Myocyte (in vitro differentiated cells): ENCODE measurements at regions not wholly inside any gene's neighbourhood (a gene's known extent, or its start where the extent isn't known, plus 50 kb on each side); places are given as distances from the start of the nearest gene placed in this dataset.
"Not testable (repeated sequence)": the region's sequence is repeated elsewhere in the genome, so short reads cannot be mapped to it uniquely, and the experiment has no call there.

Experiments used
- DNase-seq: peaks from one replicate; pipeline ENCODE4 v3.0.0-alpha.2; 2012; ENCODE audit warnings: low read depth

DNA sequence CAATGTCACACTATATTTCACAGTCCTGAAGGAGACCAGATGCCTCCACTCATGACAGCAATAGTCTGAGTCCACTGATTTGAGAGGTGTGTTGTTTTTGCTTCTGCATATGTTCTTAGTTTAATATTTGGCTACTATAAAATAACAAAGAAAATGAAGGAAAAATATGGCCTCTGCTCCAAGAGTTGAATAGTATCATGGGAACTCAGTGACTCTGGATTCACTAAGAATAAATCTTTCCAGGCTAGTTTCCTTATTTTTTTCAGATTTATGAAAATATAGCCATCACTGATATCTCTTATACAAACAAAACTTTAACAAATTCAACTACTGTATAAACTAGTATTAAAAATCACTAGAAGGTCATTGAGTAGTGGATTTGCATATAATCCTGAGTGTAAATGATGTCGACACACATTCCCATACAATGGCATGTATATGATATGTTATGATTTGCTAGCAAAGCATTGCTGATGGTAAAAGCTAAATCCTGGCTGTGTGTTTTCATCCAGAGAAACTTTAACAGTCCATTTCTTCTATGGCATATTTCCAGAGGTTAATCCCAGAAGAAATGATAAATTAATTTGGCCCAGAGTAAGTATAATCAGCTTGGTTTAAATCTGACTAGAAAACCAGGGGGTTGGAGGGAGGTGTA is 66.0 kb upstream of the VIPR2 start:
- no peak for DNase-seq

DNA sequence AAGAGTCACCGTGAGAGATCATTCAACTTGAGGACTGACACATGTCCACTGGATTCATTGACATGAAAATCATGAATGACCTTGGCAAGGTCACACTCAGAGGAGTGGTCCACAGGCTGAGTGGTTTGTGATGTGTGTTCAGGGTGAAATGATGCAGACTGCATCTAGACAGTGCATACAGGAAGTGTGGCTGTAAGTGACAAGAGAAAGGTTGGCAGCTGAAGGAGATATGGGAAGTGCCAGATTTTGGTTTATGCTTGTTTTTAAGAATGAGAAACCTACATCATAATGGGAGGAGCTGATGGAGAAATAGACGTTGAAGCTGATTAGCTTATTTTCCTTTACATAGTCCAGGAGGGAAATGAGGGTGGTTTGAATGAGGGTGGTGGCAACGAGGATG is 64.8 kb upstream of the VIPR2 start:
- no peak for DNase-seq

DNA sequence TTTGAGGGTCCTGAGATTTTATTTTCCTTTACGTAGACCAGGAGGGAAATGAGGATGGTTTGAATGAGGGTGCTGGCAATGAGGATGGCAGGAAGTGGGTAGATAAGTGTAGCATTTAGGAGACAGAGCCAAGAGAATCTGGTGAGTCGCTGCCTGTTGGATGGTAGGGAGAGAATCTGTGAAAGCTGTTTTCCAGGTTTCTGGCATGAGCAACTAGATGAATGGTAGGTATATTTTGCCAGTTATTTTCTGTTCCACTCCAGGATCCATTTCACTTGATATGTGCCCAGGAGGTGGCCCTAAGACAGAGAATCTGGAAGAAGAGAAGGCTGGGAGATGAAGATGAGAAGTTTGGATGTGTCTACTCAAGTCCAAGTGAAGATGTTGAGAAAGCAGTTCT is 63.3 kb upstream of the VIPR2 start:
- DNase-seq: no peak

DNA sequence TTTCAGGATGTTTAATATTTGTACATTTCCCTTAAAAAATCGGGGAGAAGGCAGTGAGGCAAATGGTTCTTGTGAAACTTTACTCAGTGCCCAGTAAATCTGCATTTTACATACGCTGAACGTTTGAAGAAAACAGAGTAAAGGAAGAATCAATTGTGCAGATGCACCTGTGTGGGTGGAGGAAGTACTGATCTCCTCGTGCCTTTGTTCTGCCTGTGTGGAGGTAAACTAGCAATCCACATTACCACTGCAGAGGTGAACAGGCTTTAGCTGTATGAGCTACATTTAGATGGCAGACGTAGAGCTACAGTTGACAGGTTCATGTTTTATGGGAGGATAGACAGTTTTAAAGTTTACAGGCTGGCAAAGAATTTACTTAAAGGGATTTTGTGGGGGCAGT is 62.7 kb upstream of the VIPR2 start:
- DNase-seq: no peak

DNA sequence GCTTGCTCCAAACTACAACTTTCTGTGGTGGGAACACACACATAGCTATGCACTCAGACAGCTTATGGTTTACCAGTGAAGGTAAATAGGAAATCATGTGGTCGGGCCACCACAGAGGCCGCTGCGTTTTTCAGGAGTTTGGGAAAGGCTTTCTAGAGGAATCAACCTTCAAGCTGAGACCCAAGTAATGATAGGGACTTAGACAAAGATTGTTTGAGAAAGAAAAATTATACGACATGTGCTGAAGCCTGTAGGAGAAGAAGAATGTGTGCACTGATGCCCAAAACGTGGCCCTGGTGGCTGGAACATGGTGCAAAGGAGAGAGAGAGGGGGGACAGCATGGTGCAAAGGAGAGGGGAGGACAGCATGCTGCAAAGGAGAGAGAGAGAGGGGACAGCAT is 61.2 kb upstream of the VIPR2 start:
- no peak for DNase-seq

DNA sequence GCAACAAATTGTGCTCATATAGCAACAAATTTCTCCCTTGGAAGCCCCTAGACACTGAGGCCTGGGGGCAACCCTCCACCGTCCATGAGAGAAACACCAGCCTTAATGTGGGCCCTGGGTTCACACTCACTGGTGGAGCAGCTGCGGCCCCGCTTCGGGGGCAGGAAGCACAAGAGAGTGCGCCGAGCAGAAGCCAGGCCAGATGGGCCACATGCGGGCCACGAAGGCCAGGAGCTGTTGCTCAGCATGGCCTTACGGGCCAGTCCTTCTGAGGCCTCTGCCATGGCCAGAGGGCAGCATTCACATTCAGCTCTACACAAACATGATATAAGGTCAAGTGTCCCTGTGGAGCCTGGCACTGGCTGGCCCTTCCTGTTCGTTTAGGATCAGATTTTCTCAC is 60.0 kb upstream of the VIPR2 start:
- DNase-seq: no peak

DNA sequence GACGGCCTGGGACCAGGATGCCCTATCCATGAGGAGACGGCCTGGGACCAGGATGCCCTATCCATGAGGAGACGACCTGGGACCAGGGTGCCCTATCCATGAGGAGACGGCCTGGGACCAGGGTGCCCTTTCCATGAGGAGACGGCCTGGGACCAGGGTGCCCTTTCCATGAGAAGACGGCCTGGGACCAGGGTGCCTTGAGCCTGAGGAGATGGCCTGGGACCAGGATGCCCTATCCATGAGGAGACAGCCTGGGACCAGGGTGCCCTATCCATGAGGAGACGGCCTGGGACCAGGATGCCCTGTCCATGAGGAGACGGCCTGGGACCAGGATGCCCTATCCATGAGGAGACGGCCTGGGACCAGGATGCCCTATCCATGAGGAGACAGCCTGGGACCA is 58.6 kb upstream of the VIPR2 start:
- not testable (repeated sequence) for DNase-seq

DNA sequence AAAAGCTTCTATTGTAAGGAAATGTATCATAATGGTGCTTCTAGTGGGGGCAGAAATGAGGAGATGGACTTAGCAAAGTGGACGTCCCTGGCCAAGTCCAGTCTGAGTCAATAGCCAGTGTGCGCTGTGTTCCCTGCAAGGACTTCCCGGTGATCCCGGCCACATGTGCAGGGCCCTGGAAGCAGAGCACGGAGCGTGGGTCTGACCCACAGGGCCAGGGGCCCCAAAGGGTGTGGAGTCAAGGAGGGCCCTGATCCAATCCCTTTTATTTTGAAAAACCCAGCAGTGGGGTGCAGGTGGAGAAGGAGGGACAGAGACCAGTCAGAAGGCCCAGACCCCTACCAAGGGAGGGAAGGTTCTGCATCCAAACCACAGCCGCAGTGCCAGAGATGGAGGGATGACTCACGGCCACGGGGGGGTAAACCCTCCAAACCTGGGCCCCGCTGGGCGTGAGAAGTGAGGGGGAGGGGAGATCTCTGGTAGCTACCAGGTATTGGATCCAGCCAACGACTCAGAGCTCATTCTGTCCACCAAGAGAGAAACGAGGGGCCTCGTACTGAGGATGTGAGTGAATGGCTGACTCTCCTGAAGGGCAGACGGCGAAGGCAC is 57.2 kb upstream of the VIPR2 start:
- DNase-seq: no peak

DNA sequence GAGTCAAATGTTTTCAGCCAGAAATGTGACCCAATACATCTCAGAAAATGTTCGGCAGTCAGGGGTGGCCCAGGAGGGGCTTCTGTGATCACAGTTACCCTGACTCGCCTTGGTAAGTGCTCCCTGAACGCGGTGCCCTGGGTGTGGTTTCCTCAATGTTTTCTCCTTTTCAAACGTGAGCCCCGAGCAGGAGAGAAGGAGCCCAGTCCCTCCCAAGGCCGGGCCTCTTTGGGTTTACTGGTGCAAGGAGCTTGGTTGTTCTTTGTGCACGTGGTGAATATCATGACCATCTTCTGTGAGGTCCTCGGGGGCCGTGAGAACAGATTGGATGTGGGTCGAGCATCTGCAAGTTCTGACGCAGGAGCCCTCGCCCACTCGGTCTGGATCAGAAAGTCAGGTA is 55.8 kb upstream of the VIPR2 start:
- DNase-seq: no peak

DNA sequence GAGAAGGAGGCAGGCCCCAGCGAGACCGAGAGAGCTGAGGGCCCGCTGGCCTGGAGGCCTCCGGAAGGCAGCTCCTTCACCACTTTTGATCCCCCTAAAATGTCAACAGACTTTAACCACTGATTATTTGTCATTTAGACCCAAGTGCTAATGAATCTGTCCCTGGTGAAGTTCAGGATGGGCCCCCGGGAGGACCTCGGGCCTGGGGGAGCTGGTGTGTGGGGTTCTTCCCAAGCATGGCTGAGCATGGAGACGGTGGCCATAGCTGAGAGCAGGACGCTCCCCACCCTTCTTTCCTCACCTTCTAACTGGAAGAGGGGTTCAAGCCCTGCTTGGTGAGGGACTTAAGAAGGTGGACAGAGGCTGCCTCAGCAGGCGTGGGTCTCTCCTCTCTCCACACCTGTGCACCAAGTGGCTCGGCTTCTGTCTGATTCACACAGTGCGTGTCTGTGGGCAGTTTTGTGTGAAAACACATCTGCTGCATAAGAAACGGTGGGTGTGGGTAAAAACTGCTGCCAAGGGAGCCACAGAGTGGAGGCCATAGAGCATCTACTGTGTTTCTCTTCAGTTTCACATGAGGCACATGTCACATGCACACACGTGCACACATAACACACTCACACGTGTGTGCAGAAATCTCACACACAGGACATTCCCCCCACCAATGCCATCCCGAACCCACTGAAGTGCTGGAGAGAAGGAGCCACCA is 53.5 kb upstream of the VIPR2 start:
- DNase-seq: no peak

DNA sequence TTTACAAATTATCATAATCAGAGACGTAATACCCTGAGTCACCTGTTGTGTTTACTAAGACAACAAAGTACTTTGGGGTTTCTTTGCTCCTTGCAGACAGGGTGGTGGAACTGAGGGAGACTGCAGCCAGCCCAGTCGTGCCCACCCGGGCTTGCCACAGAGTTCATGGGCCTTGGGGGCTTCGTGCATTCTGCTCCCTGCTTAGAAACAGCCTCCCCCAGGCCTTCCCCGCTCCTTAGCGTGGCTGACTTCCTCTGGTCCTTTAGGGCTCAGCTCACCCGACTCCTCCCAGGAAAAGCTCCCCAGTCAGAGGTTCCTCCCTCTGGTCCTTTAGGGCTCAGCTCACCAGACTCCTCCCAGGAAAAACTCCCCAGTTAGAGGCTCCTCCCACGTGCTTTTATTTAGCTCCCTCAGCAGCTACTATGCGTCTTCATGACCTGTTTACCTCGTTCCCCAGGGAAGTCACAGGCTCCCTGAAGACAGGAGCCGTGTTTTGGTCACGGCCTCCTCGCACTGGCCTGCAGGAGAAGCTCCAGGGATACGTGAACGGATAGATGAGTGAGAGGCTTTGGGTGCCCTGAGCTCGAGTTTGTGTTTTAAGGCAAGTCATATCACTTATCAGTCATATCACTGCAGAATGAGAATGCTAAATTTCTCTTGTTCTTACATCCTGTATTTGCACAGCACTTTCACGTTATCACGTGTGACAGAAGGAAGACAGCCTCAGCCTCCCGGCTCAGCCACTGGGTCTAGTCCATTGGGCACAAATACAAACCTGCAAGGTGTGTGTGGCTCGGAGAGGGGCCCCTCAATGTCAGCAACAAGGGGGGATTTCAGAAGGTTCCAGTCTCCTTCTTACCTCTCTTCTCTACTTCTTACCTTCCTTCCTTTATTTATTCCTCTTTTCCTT is 52.7 kb upstream of the VIPR2 start:
- DNase-seq: no peak

DNA sequence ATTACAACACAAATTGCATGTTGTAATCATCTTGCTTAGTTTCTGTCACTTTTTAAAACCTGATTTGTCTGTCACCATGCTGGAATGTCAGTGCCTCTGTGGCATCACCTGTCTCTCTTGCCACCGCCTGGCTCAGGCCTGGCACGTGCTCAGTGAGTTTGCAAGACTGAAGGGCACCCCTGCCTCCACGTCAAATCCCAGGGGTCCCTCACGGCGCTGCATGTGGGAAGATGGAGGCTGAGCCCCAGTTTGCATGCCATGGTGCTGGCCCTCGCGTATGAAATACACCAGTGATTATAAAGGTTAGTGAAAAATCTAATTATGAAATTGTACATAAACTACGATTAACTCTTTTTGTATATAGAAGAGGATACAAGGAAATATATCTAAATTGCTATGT is 51.9 kb upstream of the VIPR2 start:
- no peak for DNase-seq

DNA sequence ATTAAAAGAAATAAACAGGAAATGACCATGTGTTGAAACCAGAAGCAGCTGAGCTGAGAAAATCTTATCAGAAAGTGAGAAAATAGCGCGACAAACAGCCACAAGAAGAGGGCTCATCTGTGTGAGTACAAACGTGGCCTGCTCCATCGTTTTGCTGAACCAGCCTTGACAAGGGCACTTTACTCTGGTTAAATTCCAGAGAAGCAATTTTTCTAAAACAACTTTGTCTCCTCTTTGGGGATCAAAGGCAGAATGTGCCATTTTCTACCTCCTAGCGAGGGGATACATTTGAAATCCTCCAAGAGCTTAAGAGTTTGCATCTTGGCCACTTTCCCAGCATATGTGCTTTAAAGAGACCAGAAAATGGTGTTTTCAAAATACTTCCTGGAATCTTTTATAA is 51.3 kb upstream of the VIPR2 start:
- no peak for DNase-seq
